H1 (cell line): ENCODE measurements at regions not wholly inside any gene's neighbourhood (a gene's known extent, or its start where the extent isn't known, plus 50 kb on each side); places are given as distances from the start of the nearest gene placed in this dataset.

Source experiments
- ASH2L ChIP-seq: fragments of 200-600, 300-600 bp; sonication (generic); IDR thresholded peaks from one replicate; pipeline ENCODE4 v1.7.1; 2017; ENCODE audit warnings: low read length
- CHD7 ChIP-seq: fragments of 300-600 bp; sonication (generic); IDR thresholded peaks from 2 replicates; pipeline ENCODE4 v1.7.1; 2012; ENCODE audit warnings: low read length, moderate library complexity, mild to moderate bottlenecking, inconsistent platforms; ENCODE audit not compliant: insufficient replicate concordance
- EZH2 ChIP-seq: fragments of 200-600 bp; sonication (generic); IDR thresholded peaks from 2 replicates; pipeline ENCODE4 v1.7.1; 2012; ENCODE audit warnings: low read depth, mild to moderate bottlenecking, moderate library complexity, low read length, inconsistent platforms; ENCODE audit not compliant: severe bottlenecking
- NRF1 ChIP-seq: IDR thresholded peaks from 2 replicates; pipeline ENCODE4 v1.6.1; 2011; ENCODE audit warnings: mild to moderate bottlenecking, low read depth, low read length, improper control_type of control experiment
- RBBP5 ChIP-seq: IDR thresholded peaks from 2 replicates; pipeline ENCODE4 v1.7.1; 2012; ENCODE audit warnings: low read depth, mild to moderate bottlenecking, inconsistent platforms, low read length, moderate library complexity, borderline replicate concordance
- SIN3A ChIP-seq, 2 experiments: IDR thresholded peaks in 1 of 2; conservative IDR thresholded peaks in 1 of 2; 2 replicates each; pipeline ENCODE4 v1.6.1; 2011 to 2012; ENCODE audit warnings: low read length in 2 of 2, improper control_type of control experiment in 1 of 2, low read depth in 1 of 2, mild to moderate bottlenecking in 1 of 2
- SUZ12 ChIP-seq: fragments of 200-600 bp; sonication (generic); IDR thresholded peaks from 2 replicates; pipeline ENCODE4 v1.6.1; 2012; ENCODE audit warnings: mild to moderate bottlenecking, inconsistent platforms, low read length, moderate library complexity, mixed read lengths
- TAF1 ChIP-seq: IDR thresholded peaks from 2 replicates; pipeline ENCODE4 v1.6.1; 2011; ENCODE audit warnings: mild to moderate bottlenecking, low read depth, low read length
- TBP ChIP-seq: IDR thresholded peaks from 2 replicates; pipeline ENCODE4 v1.6.1; 2011; ENCODE audit warnings: low read depth, low read length, improper control_type of control experiment
- TEAD4 ChIP-seq: IDR thresholded peaks from 2 replicates; pipeline ENCODE4 v1.6.1; 2012; ENCODE audit warnings: low read depth, low read length, inconsistent platforms, mixed read lengths
- YY1 ChIP-seq: IDR thresholded peaks from 2 replicates; pipeline ENCODE4 v1.6.1; 2011; ENCODE audit warnings: low read depth, mild to moderate bottlenecking, low read length
- TF ChIP-seq, protein P1 (sequence below): IDR thresholded peaks from 2 replicates; pipeline ENCODE4 v1.6.1; 2011; ENCODE audit warnings: low read depth, mild to moderate bottlenecking, low read length; ENCODE audit not compliant: insufficient read depth

DNA sequence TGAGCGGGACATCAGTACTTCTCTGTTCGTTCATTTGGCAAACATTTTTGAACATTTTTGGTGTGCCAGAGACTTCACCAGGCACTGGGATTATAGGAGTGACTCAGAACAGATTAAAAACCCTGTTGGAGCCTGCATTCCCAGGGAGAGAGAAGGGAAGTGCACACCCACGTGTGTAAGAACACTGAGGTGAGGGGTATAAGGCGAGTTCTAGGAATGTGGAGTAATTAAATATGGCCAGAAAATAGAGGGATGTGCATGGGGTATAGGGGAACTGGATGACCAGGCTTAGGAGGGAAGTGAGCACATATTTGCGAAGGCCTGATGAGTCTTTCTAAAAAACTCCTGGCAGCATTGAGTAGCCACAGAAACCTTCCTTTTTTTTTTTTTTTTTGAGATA is 401.2 kb upstream of the C2CD4B start (continued):
- TF ChIP-seq CHD7 (no peak), NRF1 (no peak), TAF1 (no peak), ASH2L (no peak), TBP (no peak), SUZ12 (no peak), TEAD4 (no peak), SIN3A (conservative IDR thresholded peaks at IDR 0.05 in 1 of 2, IDR thresholded peaks at IDR 0.05 in 1 of 2; ENCODE audit: low read depth in 1 of 2, low read length in 2 of 2) (no peak), EZH2 (no peak), RBBP5 (no peak), YY1 (no peak)
- TF ChIP-seq, protein P1, sequence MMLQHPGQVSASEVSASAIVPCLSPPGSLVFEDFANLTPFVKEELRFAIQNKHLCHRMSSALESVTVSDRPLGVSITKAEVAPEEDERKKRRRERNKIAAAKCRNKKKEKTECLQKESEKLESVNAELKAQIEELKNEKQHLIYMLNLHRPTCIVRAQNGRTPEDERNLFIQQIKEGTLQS: no peak
